HEK293 (cell line): ENCODE measurements at regions not wholly inside any gene's neighbourhood (a gene's known extent, or its start where the extent isn't known, plus 50 kb on each side); places are given as distances from the start of the nearest gene placed in this dataset.

Experiments used
- CTCF ChIA-PET: fragments of 350-600 bp; formaldehyde crosslinking; extraction: SDS; loops from one replicate; lab custom pipeline; 2021; ENCODE audit warnings: antibody characterized with exemption; lab: Yijun Ruan, JAX
- POLR2A ChIA-PET: fragments of 300-600 bp; formaldehyde crosslinking; extraction: SDS; loops from one replicate; lab custom pipeline; 2020; ENCODE audit warnings: antibody characterized with exemption, inconsistent platforms; lab: Yijun Ruan, JAX
- H3K27ac ChIP-seq: fragments of 200-500 bp; sonication (Bioruptor generic); 2 replicates; pipeline ENCODE4 v1.5.1; 2014; ENCODE audit warnings: low read depth, low read length, control low read depth, inconsistent platforms; ENCODE audit errors: extremely low read depth
- H3K36me3 ChIP-seq, 2 experiments: fragments of 200-500 bp in 1 of 2; sonication (Bioruptor generic) in 1 of 2; 1 replicate in 1 of 2; 2 replicates in 1 of 2; pipeline ENCODE4 v1.5.1; 2014 to 2017; ENCODE audit warnings: inconsistent platforms in 2 of 2, low read length in 2 of 2; ENCODE audit not compliant: control insufficient read depth in 2 of 2, insufficient read depth in 1 of 2
- H3K4me1 ChIP-seq: fragments of 200-500 bp; sonication (Bioruptor generic); 2 replicates; pipeline ENCODE4 v1.5.1; 2014; ENCODE audit warnings: mild to moderate bottlenecking, low read length, inconsistent platforms; ENCODE audit not compliant: control insufficient read depth, insufficient read depth
- H3K4me3 ChIP-seq: 2 replicates; pipeline ENCODE4 v1.5.1; 2011; ENCODE audit warnings: low read depth, mild to moderate bottlenecking, control low read depth, low read length, moderate library complexity
- H3K9me3 ChIP-seq: fragments of 200-500 bp; sonication (Bioruptor generic); 2 replicates; pipeline ENCODE4 v1.5.1; 2014; ENCODE audit warnings: low read depth, low read length, inconsistent platforms; ENCODE audit not compliant: control insufficient read depth, insufficient read depth
- BCL6B ChIP-seq: fragments of 450-650 bp; formaldehyde crosslinking; IDR thresholded peaks from 2 replicates; pipeline ENCODE4 v1.5.1; 2017; ENCODE audit warnings: missing biosample characterization, missing genetic modification characterization
- GLI2 ChIP-seq: fragments of 450-650 bp; formaldehyde crosslinking; IDR thresholded peaks from 2 replicates; pipeline ENCODE4; 2017; ENCODE audit warnings: missing biosample characterization, missing genetic modification characterization, low read depth, borderline replicate concordance
- SP7 ChIP-seq: fragments of 450-650 bp; formaldehyde crosslinking; IDR thresholded peaks from 2 replicates; pipeline ENCODE4 v1.5.1; 2016; ENCODE audit warnings: missing biosample characterization, missing genetic modification characterization
- YY2 ChIP-seq: fragments of 450-650 bp; formaldehyde crosslinking; IDR thresholded peaks from 2 replicates; pipeline ENCODE4 v1.5.1; 2016; ENCODE audit warnings: missing biosample characterization, missing genetic modification characterization
- ZIC2 ChIP-seq: fragments of 450-650 bp; formaldehyde crosslinking; IDR thresholded peaks from 2 replicates; pipeline ENCODE4 v1.5.1; 2016; ENCODE audit warnings: missing biosample characterization, missing genetic modification characterization
- ZNF174 ChIP-seq: fragments of 450-650 bp; formaldehyde crosslinking; IDR thresholded peaks from 2 replicates; pipeline ENCODE4 v1.5.0; 2017; ENCODE audit warnings: missing biosample characterization, mild to moderate bottlenecking, missing genetic modification characterization
- ZNF214 ChIP-seq: fragments of 450-650 bp; formaldehyde crosslinking; IDR thresholded peaks from 2 replicates; pipeline ENCODE4 v1.5.1; 2017; ENCODE audit warnings: missing biosample characterization, mild to moderate bottlenecking, missing genetic modification characterization, borderline replicate concordance
- ZNF239 ChIP-seq: fragments of 450-650 bp; formaldehyde crosslinking; IDR thresholded peaks from 2 replicates; pipeline ENCODE4 v1.5.1; 2016; ENCODE audit warnings: missing biosample characterization, missing genetic modification characterization
- ZNF280D ChIP-seq: fragments of 450-650 bp; formaldehyde crosslinking; IDR thresholded peaks from 2 replicates; pipeline ENCODE4 v1.5.1; 2016; ENCODE audit warnings: missing biosample characterization, missing genetic modification characterization
- ZNF302 ChIP-seq: fragments of 450-650 bp; formaldehyde crosslinking; IDR thresholded peaks from 2 replicates; pipeline ENCODE4 v1.5.1; 2016; ENCODE audit warnings: missing biosample characterization, missing genetic modification characterization, low read depth
- ZNF423 ChIP-seq: fragments of 450-650 bp; formaldehyde crosslinking; IDR thresholded peaks from 2 replicates; pipeline ENCODE4 v1.5.1; 2016; ENCODE audit warnings: missing biosample characterization, missing genetic modification characterization
- ZNF48 ChIP-seq: fragments of 450-650 bp; formaldehyde crosslinking; IDR thresholded peaks from 2 replicates; pipeline ENCODE4 v1.5.1; 2016; ENCODE audit warnings: missing biosample characterization, missing genetic modification characterization
- ZNF560 ChIP-seq: fragments of 450-650 bp; formaldehyde crosslinking; IDR thresholded peaks from 2 replicates; pipeline ENCODE4 v1.5.1; 2017; ENCODE audit warnings: missing biosample characterization, missing genetic modification characterization, borderline replicate concordance
- ZNF610 ChIP-seq: fragments of 450-650 bp; formaldehyde crosslinking; IDR thresholded peaks from 2 replicates; pipeline ENCODE4 v1.5.1; 2016; ENCODE audit warnings: missing biosample characterization, missing genetic modification characterization, borderline replicate concordance
- TF ChIP-seq, protein P1 (sequence below): fragments of 450-650 bp; formaldehyde crosslinking; IDR thresholded peaks from 2 replicates; pipeline ENCODE4 v1.5.1; 2016; ENCODE audit warnings: missing biosample characterization, missing genetic modification characterization
- TF ChIP-seq, protein P2 (sequence below): fragments of 450-650 bp; formaldehyde crosslinking; IDR thresholded peaks from 2 replicates; pipeline ENCODE4 v1.5.1; 2016; ENCODE audit warnings: missing biosample characterization, missing genetic modification characterization

- TF ChIP-seq ZNF214 (tag by site-specific recombination) (no peak), ZNF280D (tag by site-specific recombination) (no peak)
- TF ChIP-seq, all 188 proteins: peak for 0
These were observed 210.2 kb upstream of the ITGA1 start (continued) for GRCh38 chr5:52577546-52577945.

- POLR2A ChIA-PET, result no interaction called here
These were observed 208.3 kb upstream of the ITGA1 start for GRCh38 chr5:52579391-52579790.

GRCh38 chr5:52580921-52581320, 206.8 kb upstream of the ITGA1 start:
- Histone ChIP-seq H3K4me3 (no peak overlapping the region), H3K4me1 (peaks cover 11% of the 10 kb centered on the region), H3K36me3 (no peaks in the 10 kb centered on the region), H3K9me3 (no peaks in the 10 kb centered on the region), H3K27ac (no peak overlapping the region)
- ChIA-PET POLR2A (no interaction called here), CTCF (no interaction called here)
- TF ChIP-seq, protein P1, sequence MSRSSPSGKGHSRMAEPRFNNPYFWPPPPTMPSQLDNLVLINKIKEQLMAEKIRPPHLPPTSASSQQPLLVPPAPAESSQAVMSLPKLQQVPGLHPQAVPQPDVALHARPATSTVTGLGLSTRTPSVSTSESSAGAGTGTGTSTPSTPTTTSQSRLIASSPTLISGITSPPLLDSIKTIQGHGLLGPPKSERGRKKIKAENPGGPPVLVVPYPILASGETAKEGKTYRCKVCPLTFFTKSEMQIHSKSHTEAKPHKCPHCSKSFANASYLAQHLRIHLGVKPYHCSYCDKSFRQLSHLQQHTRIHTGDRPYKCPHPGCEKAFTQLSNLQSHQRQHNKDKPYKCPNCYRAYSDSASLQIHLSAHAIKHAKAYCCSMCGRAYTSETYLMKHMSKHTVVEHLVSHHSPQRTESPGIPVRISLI (tag by site-specific recombination), result 0 out of 2 replicates have a peak, but pooled peaks have one; percentile 16
- no peak for TF ChIP-seq ZNF610

More at GRCh38 chr5:52579391-52579790, 208.3 kb upstream of the ITGA1 start:
- Histone ChIP-seq H3K4me3 (no peak overlapping the region), H3K4me1 (peaks cover 11% of the 10 kb centered on the region), H3K36me3 (no peaks in the 10 kb centered on the region), H3K9me3 (no peaks in the 10 kb centered on the region), H3K27ac (no peak overlapping the region)
- CTCF ChIA-PET, result no interaction called here
- no peak for TF ChIP-seq ZNF48 (tag by site-specific recombination)
- no peak for TF ChIP-seq ZNF302
- no peak for TF ChIP-seq SP7 (tag by site-specific recombination)
- no peak for TF ChIP-seq ZNF239 (tag by site-specific recombination)
- no peak for TF ChIP-seq GLI2 (tag by site-specific recombination)

GRCh38 chr5:52582313-52582712, 205.4 kb upstream of the ITGA1 start:
- Histone ChIP-seq H3K4me1 (peaks cover 11% of the 10 kb centered on the region), H3K36me3 (no peaks in the 10 kb centered on the region), H3K9me3 (no peaks in the 10 kb centered on the region), H3K27ac (no peak overlapping the region), H3K4me3 (no peak overlapping the region)
- POLR2A ChIA-PET, result no interaction called here
- TF ChIP-seq ZIC2 (tag by site-specific recombination) (no peak), YY2 (tag by site-specific recombination) (no peak), ZNF174 (tag by site-specific recombination) (no peak), ZNF423 (no peak), ZNF560 (tag by site-specific recombination) (no peak), BCL6B (tag by site-specific recombination) (no peak), ZNF239 (tag by site-specific recombination) (no peak)
- TF ChIP-seq, protein P2, sequence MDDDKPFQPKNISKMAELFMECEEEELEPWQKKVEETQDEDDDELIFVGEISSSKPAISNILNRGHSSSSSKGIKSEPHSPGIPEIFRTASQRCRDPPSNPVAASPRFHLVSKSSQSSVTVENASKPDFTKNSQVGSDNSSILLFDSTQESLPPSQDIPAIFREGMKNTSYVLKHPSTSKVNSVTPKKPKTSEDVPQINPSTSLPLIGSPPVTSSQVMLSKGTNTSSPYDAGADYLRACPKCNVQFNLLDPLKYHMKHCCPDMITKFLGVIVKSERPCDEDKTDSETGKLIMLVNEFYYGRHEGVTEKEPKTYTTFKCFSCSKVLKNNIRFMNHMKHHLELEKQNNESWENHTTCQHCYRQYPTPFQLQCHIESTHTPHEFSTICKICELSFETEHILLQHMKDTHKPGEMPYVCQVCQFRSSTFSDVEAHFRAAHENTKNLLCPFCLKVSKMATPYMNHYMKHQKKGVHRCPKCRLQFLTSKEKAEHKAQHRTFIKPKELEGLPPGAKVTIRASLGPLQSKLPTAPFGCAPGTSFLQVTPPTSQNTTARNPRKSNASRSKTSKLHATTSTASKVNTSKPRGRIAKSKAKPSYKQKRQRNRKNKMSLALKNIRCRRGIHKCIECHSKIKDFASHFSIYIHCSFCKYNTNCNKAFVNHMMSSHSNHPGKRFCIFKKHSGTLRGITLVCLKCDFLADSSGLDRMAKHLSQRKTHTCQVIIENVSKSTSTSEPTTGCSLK (tag by site-specific recombination), result no peak
- CTCF ChIA-PET, result no interaction called here
